ENCODE measurements at regions not wholly inside any gene's neighbourhood (a gene's known extent, or its start where the extent isn't known, plus 50 kb on each side); places are given as distances from the start of the nearest gene placed in this dataset.
A peak's percentile ranks its signal among the peaks of the same experiment; 100 is the strongest.

- no peak for DNase-seq
Observed at GRCh38 chrX:39189431-39189830, 388.2 kb downstream of the MID1IP1 start.

- no peak for DNase-seq
Observed at GRCh38 chrX:39194673-39195072, 393.4 kb downstream of the MID1IP1 start.

- DNase-seq = peak; percentile 75
Observed at GRCh38 chrX:39195156-39195555, 393.9 kb downstream of the MID1IP1 start.

GRCh38 chrX:39196192-39197102 lies 395.2 kb downstream of the MID1IP1 start:
- DNase-seq = peak; percentile 93

GRCh38 chrX:39199429-39199828 lies 398.2 kb downstream of the MID1IP1 start:
- no peak for DNase-seq

GRCh38 chrX:39201305-39201990 lies 400.2 kb downstream of the MID1IP1 start:
- peak; percentile 13 for DNase-seq

- DNase-seq = no peak
Observed at GRCh38 chrX:39202641-39203040, 401.4 kb downstream of the MID1IP1 start.

- no peak for DNase-seq
Observed at GRCh38 chrX:39203427-39203826, 402.2 kb downstream of the MID1IP1 start.

- DNase-seq = peak; percentile 58
Observed at GRCh38 chrX:39204353-39204752, 403.1 kb downstream of the MID1IP1 start.

- DNase-seq = no peak
Observed at GRCh38 chrX:39204945-39205344, 403.7 kb downstream of the MID1IP1 start.

- DNase-seq = no peak
Observed at GRCh38 chrX:39205467-39205866, 404.2 kb downstream of the MID1IP1 start.

GRCh38 chrX:39206399-39207145 lies 405.3 kb downstream of the MID1IP1 start:
- DNase-seq = no peak

GRCh38 chrX:39211501-39211900 lies 410.2 kb downstream of the MID1IP1 start:
- DNase-seq = no peak

- peak; percentile 91 for DNase-seq
Observed at GRCh38 chrX:39212456-39212855, 411.2 kb downstream of the MID1IP1 start.

GRCh38 chrX:39214387-39215126 lies 413.3 kb downstream of the MID1IP1 start:
- no peak for DNase-seq

GRCh38 chrX:39220952-39221351 lies 419.7 kb downstream of the MID1IP1 start:
- DNase-seq = no peak

GRCh38 chrX:39222346-39223113 lies 421.3 kb downstream of the MID1IP1 start:
- DNase-seq = no peak

- no peak for DNase-seq
Observed at GRCh38 chrX:39226251-39226650, 425.0 kb downstream of the MID1IP1 start.

GRCh38 chrX:39227371-39227770 lies 426.1 kb downstream of the MID1IP1 start:
- DNase-seq = peak; percentile 51

GRCh38 chrX:39238006-39238405 lies 436.7 kb downstream of the MID1IP1 start:
- no peak for DNase-seq

GRCh38 chrX:39242187-39242586 lies 440.9 kb downstream of the MID1IP1 start:
- peak; percentile 77 for DNase-seq

- no peak for DNase-seq
Observed at GRCh38 chrX:39244147-39244546, 442.9 kb downstream of the MID1IP1 start.
